Activated CD4-positive, alpha-beta memory T cell treated with anti-CD3 and anti-CD28 coated beads, Interleukin-2, amount 10 ng/mL, durations not matched to agents 7 days and 5 days (primary cell): ENCODE measurements at regions not wholly inside any gene's neighbourhood (a gene's known extent, or its start where the extent isn't known, plus 50 kb on each side); places are given as distances from the start of the nearest gene placed in this dataset.

ENCODE experiments used
- CTCF ChIA-PET: fragments of 350-600 bp; sonication (Branson Sonifier 250); formaldehyde crosslinking; loops from one replicate; lab custom pipeline; 2021; ENCODE audit warnings: antibody characterized with exemption, inconsistent platforms; lab: Charles Lee
- POLR2A ChIA-PET: fragments of 350-600 bp; sonication (Branson Sonifier 250); formaldehyde crosslinking; loops from one replicate; lab custom pipeline; 2021; ENCODE audit warnings: antibody characterized with exemption; lab: Charles Lee
- DNase-seq: peaks from one replicate; pipeline ENCODE4 v3.0.0-alpha.2; 2020
- H3K27ac Mint-ChIP-seq: one replicate; pipeline ENCODE4 v1.8.0; 2021; ENCODE audit warnings: mild to moderate bottlenecking, mixed read lengths
- H3K27me3 Mint-ChIP-seq: one replicate; pipeline ENCODE4 v1.8.0; 2021; ENCODE audit warnings: mixed read lengths
- H3K36me3 Mint-ChIP-seq: one replicate; pipeline ENCODE4 v1.8.0; 2021; ENCODE audit warnings: low read depth, mixed read lengths
- H3K4me1 Mint-ChIP-seq: one replicate; pipeline ENCODE4 v1.8.0; 2021; ENCODE audit warnings: mixed read lengths
- H3K4me3 Mint-ChIP-seq: one replicate; pipeline ENCODE4 v1.8.0; 2021; ENCODE audit warnings: mild to moderate bottlenecking, mixed read lengths
- H3K9me3 Mint-ChIP-seq: one replicate; pipeline ENCODE4 v1.8.0; 2021; ENCODE audit warnings: mixed read lengths

- POLR2A ChIA-PET = no interaction called here
Observed at GRCh38 chr6:1208876-1209275, 103.0 kb upstream of the FOXQ1 start.

GRCh38 chr6:1203546-1203945 lies 108.4 kb upstream of the FOXQ1 start:
- CTCF ChIA-PET = no interaction called here

More at GRCh38 chr6:1208876-1209275, 103.0 kb upstream of the FOXQ1 start:
- H3K36me3 Mint-ChIP-seq = no peaks in the 10 kb centered on the region
- no peak overlapping the region for H3K27ac Mint-ChIP-seq
- DNase-seq = no peak
- H3K4me3 Mint-ChIP-seq = no peak overlapping the region
- CTCF ChIA-PET = no interaction called here
- H3K27me3 Mint-ChIP-seq = peaks cover 9% of the 10 kb centered on the region
- peaks cover 3% of the 10 kb centered on the region for H3K9me3 Mint-ChIP-seq
- no peaks in the 10 kb centered on the region for H3K4me1 Mint-ChIP-seq

GRCh38 chr6:1202201-1202600 lies 109.7 kb upstream of the FOXQ1 start:
- ChIA-PET CTCF (no interaction called here), POLR2A (no interaction called here)
- Mint-ChIP-seq H3K27me3 (no peaks in the 10 kb centered on the region), H3K9me3 (no peaks in the 10 kb centered on the region), H3K4me3 (no peak overlapping the region), H3K36me3 (no peaks in the 10 kb centered on the region), H3K27ac (no peak overlapping the region), H3K4me1 (no peaks in the 10 kb centered on the region)
- DNase-seq = no peak

More at GRCh38 chr6:1203546-1203945, 108.4 kb upstream of the FOXQ1 start:
- Mint-ChIP-seq H3K4me3 (no peak overlapping the region), H3K36me3 (no peaks in the 10 kb centered on the region), H3K4me1 (no peaks in the 10 kb centered on the region), H3K27me3 (peaks cover 3% of the 10 kb centered on the region), H3K27ac (no peak overlapping the region), H3K9me3 (peaks cover 3% of the 10 kb centered on the region)
- DNase-seq = no peak
- POLR2A ChIA-PET = no interaction called here

- Mint-ChIP-seq H3K27ac (no peak overlapping the region), H3K4me1 (no peaks in the 10 kb centered on the region), H3K4me3 (no peak overlapping the region), H3K36me3 (no peaks in the 10 kb centered on the region), H3K9me3 (no peaks in the 10 kb centered on the region), H3K27me3 (no peaks in the 10 kb centered on the region)
- CTCF ChIA-PET = no interaction called here
- POLR2A ChIA-PET = no interaction called here
- no peak for DNase-seq
Observed at GRCh38 chr6:1201547-1202200, 110.2 kb upstream of the FOXQ1 start.

- POLR2A ChIA-PET = no interaction called here
- H3K36me3 Mint-ChIP-seq = no peaks in the 10 kb centered on the region
- no peaks in the 10 kb centered on the region for H3K4me1 Mint-ChIP-seq
- no peak overlapping the region for H3K4me3 Mint-ChIP-seq
- no peak overlapping the region for H3K27ac Mint-ChIP-seq
- no peaks in the 10 kb centered on the region for H3K27me3 Mint-ChIP-seq
- DNase-seq = no peak
- H3K9me3 Mint-ChIP-seq = no peaks in the 10 kb centered on the region
- CTCF ChIA-PET = no interaction called here
Observed at GRCh38 chr6:1200409-1201101, 111.3 kb upstream of the FOXQ1 start.

GRCh38 chr6:1200081-1200408 lies 111.9 kb upstream of the FOXQ1 start:
- H3K9me3 Mint-ChIP-seq = no peaks in the 10 kb centered on the region
- ChIA-PET CTCF (no interaction called here), POLR2A (no interaction called here)
- no peak overlapping the region for H3K4me3 Mint-ChIP-seq
- no peak for DNase-seq
- H3K36me3 Mint-ChIP-seq = no peaks in the 10 kb centered on the region
- no peaks in the 10 kb centered on the region for H3K27me3 Mint-ChIP-seq
- H3K27ac Mint-ChIP-seq = no peak overlapping the region
- no peaks in the 10 kb centered on the region for H3K4me1 Mint-ChIP-seq

GRCh38 chr6:1197309-1197708 lies 114.6 kb upstream of the FOXQ1 start:
- Mint-ChIP-seq H3K4me3 (no peak overlapping the region), H3K27me3 (no peaks in the 10 kb centered on the region), H3K9me3 (no peaks in the 10 kb centered on the region), H3K4me1 (no peaks in the 10 kb centered on the region), H3K36me3 (no peaks in the 10 kb centered on the region), H3K27ac (no peak overlapping the region)
- ChIA-PET CTCF (no interaction called here), POLR2A (no interaction called here)
- DNase-seq = no peak

- DNase-seq = no peak
- no peaks in the 10 kb centered on the region for H3K4me1 Mint-ChIP-seq
- no peaks in the 10 kb centered on the region for H3K36me3 Mint-ChIP-seq
- POLR2A ChIA-PET = no interaction called here
- no peak overlapping the region for H3K27ac Mint-ChIP-seq
- CTCF ChIA-PET = no interaction called here
- no peaks in the 10 kb centered on the region for H3K9me3 Mint-ChIP-seq
- H3K27me3 Mint-ChIP-seq = peaks cover 2% of the 10 kb centered on the region
- H3K4me3 Mint-ChIP-seq = no peak overlapping the region
Observed at GRCh38 chr6:1191141-1191630, 120.7 kb upstream of the FOXQ1 start.

- no peaks in the 10 kb centered on the region for H3K9me3 Mint-ChIP-seq
- no peaks in the 10 kb centered on the region for H3K4me1 Mint-ChIP-seq
- no peaks in the 10 kb centered on the region for H3K36me3 Mint-ChIP-seq
- POLR2A ChIA-PET = no interaction called here
- no peak overlapping the region for H3K4me3 Mint-ChIP-seq
- peaks cover 2% of the 10 kb centered on the region for H3K27me3 Mint-ChIP-seq
- no peak overlapping the region for H3K27ac Mint-ChIP-seq
- CTCF ChIA-PET = no interaction called here
- no peak for DNase-seq
Observed at GRCh38 chr6:1190366-1190765, 121.5 kb upstream of the FOXQ1 start.

GRCh38 chr6:1188199-1188598 lies 123.7 kb upstream of the FOXQ1 start:
- H3K36me3 Mint-ChIP-seq = no peaks in the 10 kb centered on the region
- CTCF ChIA-PET = no interaction called here

GRCh38 chr6:1187293-1188131 lies 124.4 kb upstream of the FOXQ1 start:
- H3K4me3 Mint-ChIP-seq = no peak overlapping the region
- H3K27me3 Mint-ChIP-seq = peaks cover 2% of the 10 kb centered on the region
- CTCF ChIA-PET = no interaction called here
- no peaks in the 10 kb centered on the region for H3K36me3 Mint-ChIP-seq
- no peak for DNase-seq
- POLR2A ChIA-PET = no interaction called here
- no peaks in the 10 kb centered on the region for H3K4me1 Mint-ChIP-seq
- H3K9me3 Mint-ChIP-seq = no peaks in the 10 kb centered on the region
- no peak overlapping the region for H3K27ac Mint-ChIP-seq

More at GRCh38 chr6:1188199-1188598, 123.7 kb upstream of the FOXQ1 start:
- no peak overlapping the region for H3K4me3 Mint-ChIP-seq
- no peaks in the 10 kb centered on the region for H3K4me1 Mint-ChIP-seq
- H3K9me3 Mint-ChIP-seq = no peaks in the 10 kb centered on the region
- POLR2A ChIA-PET = no interaction called here
- H3K27me3 Mint-ChIP-seq = peaks cover 2% of the 10 kb centered on the region
- no peak for DNase-seq
- H3K27ac Mint-ChIP-seq = no peak overlapping the region

- Mint-ChIP-seq H3K9me3 (no peaks in the 10 kb centered on the region), H3K36me3 (no peaks in the 10 kb centered on the region), H3K27ac (no peak overlapping the region), H3K4me1 (no peaks in the 10 kb centered on the region), H3K4me3 (no peak overlapping the region), H3K27me3 (peaks cover 5% of the 10 kb centered on the region)
- DNase-seq = no peak
- ChIA-PET CTCF (no interaction called here), POLR2A (no interaction called here)
Observed at GRCh38 chr6:1184318-1184717, 127.6 kb upstream of the FOXQ1 start.

- no peaks in the 10 kb centered on the region for H3K4me1 Mint-ChIP-seq
Observed at GRCh38 chr6:1182722-1183521, 129.0 kb upstream of the FOXQ1 start.

More at GRCh38 chr6:1182722-1183521, 129.0 kb upstream of the FOXQ1 start:
- Mint-ChIP-seq H3K4me3 (no peak overlapping the region), H3K9me3 (no peaks in the 10 kb centered on the region), H3K36me3 (no peaks in the 10 kb centered on the region), H3K27ac (no peak overlapping the region), H3K27me3 (peaks cover 3% of the 10 kb centered on the region)
- ChIA-PET CTCF (no interaction called here), POLR2A (no interaction called here)
- no peak for DNase-seq
